Mucosa of descending colon (tissue), 3 donors: ENCODE measurements at regions not wholly inside any gene's neighbourhood (a gene's known extent, or its start where the extent isn't known, plus 50 kb on each side); places are given as distances from the start of the nearest gene placed in this dataset.
"Not testable (repeated sequence)": the region's sequence is repeated elsewhere in the genome, so short reads cannot be mapped to it uniquely, and the experiment has no call there.

Source experiments
- ATAC-seq: fragments of 200-7000 bp; cut with Tn5 transposase; one replicate; pipeline ENCODE4 v1.9.1; 2020; ENCODE audit warnings: mild to moderate bottlenecking, moderate library complexity
- DNase-seq, 3 donors: peaks; one replicate each; pipeline ENCODE4 v3.0.0-alpha.2; 2020
- H3K36me3 ChIP-seq: fragments of 200-600 bp; one replicate; pipeline ENCODE4 v1.8.0; 2021; ENCODE audit warnings: low read depth, mild to moderate bottlenecking
- H3K4me1 ChIP-seq: fragments of 200-600 bp; one replicate; pipeline ENCODE4 v1.8.0; 2021; ENCODE audit warnings: low read depth, mild to moderate bottlenecking
- H3K4me3 ChIP-seq: fragments of 200-600 bp; one replicate; pipeline ENCODE4 v1.8.0; 2021; ENCODE audit warnings: mild to moderate bottlenecking
- H3K9me3 ChIP-seq: fragments of 200-600 bp; one replicate; pipeline ENCODE4 v1.8.0; 2021; ENCODE audit warnings: mild to moderate bottlenecking
- intact Hi-C, 2 donors: fragments of 100-400 bp; cut with DNase I in 1 of 2; cut with micrococcal nuclease in 1 of 2; formaldehyde crosslinking; loops; one replicate each; pipeline versions ENCODE4 v1.11.0 to v1.11.1; 2022; cut with DNase I, micrococcal nuclease
- TF ChIP-seq, protein P1 (sequence below): fragments of 200-600 bp; IDR thresholded peaks from one replicate; pipeline ENCODE4 v1.8.0; 2022; ENCODE audit warnings: antibody characterized with exemption, mild to moderate bottlenecking
- donor health status: DM: no; HTN: no; CAD: no; lungs with moderate emphysema.
- donor health status: DM: no; HTN: no; CAD: no.
- donor health status: DM: no; HTN: yes; CAD: no.

DNA sequence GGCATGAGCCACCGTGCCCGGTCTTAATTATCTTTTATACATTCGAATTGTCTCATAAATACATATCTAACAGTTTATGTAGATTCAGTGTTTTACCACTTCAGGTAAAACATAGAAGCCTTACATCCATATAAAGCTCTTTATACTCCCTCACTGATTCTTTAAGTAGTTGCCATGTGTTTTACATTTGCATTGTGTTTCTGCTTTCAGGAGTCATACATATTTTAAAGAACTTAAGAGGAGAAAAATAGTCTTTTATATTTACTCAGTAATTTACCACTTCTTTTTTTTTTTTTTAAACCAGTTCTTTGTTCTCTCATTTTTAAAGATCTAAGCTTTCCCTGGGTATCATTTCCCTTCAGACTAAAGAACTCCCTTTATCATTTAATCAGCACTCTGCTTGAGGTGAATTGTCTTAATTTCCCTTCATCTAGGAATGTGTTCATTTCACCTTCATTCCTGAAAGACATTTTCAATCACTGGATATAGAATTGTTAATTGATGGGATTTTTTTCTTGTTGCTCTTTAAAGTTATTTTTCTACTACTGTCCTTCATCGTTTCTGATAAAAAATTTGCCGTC, 127.1 kb upstream of the XIST start:
- Histone ChIP-seq H3K9me3 (no peaks in the 10 kb centered on the region), H3K4me1 (no peaks in the 10 kb centered on the region), H3K4me3 (no peak overlapping the region), H3K36me3 (no peaks in the 10 kb centered on the region)
- intact Hi-C loops, result no loop called here
- no peak for ATAC-seq
- DNase-seq, result no peak
- TF ChIP-seq, protein P1, sequence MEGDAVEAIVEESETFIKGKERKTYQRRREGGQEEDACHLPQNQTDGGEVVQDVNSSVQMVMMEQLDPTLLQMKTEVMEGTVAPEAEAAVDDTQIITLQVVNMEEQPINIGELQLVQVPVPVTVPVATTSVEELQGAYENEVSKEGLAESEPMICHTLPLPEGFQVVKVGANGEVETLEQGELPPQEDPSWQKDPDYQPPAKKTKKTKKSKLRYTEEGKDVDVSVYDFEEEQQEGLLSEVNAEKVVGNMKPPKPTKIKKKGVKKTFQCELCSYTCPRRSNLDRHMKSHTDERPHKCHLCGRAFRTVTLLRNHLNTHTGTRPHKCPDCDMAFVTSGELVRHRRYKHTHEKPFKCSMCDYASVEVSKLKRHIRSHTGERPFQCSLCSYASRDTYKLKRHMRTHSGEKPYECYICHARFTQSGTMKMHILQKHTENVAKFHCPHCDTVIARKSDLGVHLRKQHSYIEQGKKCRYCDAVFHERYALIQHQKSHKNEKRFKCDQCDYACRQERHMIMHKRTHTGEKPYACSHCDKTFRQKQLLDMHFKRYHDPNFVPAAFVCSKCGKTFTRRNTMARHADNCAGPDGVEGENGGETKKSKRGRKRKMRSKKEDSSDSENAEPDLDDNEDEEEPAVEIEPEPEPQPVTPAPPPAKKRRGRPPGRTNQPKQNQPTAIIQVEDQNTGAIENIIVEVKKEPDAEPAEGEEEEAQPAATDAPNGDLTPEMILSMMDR, result no peak

DNA sequence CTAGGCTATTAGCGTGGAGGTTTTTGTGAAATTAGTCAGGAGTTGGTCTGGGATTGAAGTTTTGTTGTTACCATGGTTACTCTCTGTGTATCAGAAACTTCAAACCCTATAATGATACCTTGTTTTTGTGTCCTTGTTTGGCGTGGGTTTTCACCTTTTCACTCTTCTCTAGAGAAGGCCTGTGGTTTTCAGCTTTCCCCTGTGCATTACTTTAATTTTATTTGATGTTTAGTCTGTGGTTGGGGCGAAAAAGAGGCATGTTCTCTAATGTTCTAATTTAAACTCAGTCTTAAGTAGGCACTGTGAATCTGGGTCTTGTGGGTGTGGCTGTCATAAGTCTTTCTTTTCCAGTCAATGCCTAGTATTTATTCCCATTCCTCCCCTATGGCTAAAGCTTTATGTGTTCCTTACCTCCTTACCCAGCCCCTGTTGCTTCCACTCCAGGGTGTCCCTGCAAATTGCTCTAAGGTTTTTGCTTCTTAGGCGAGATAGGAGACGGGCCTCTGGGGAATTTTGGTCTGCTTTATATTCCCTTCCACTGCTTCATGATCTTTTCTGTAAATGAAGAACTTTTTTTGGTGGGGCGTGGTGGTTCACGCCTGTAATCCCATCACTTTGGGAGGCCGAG, 125.1 kb upstream of the XIST start:
- ATAC-seq (no peak), DNase-seq (no peak)
- TF ChIP-seq, protein P1, result no peak
- intact Hi-C loops, result no loop called here
- Histone ChIP-seq H3K4me3 (no peak overlapping the region), H3K9me3 (no peaks in the 10 kb centered on the region), H3K36me3 (no peaks in the 10 kb centered on the region), H3K4me1 (no peaks in the 10 kb centered on the region)

DNA sequence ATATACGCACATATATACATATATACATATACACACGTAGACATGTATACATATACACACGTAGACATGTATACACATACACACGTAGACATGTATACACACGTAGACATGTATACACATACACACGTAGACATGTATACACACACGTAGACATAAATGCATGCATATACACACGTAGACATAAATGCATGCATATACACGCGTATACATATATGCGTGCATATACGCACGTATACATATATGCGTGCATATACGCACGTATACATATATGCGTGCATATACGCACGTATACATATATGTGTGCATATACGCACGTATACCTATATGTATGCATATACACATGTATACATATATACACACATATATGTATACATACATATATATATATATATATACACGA, 114.9 kb upstream of the XIST start:
- intact Hi-C loops, H3K9me3 ChIP-seq, H3K36me3 ChIP-seq, H3K4me1 ChIP-seq, DNase-seq, H3K4me3 ChIP-seq, ATAC-seq: not testable (repeated sequence)

DNA sequence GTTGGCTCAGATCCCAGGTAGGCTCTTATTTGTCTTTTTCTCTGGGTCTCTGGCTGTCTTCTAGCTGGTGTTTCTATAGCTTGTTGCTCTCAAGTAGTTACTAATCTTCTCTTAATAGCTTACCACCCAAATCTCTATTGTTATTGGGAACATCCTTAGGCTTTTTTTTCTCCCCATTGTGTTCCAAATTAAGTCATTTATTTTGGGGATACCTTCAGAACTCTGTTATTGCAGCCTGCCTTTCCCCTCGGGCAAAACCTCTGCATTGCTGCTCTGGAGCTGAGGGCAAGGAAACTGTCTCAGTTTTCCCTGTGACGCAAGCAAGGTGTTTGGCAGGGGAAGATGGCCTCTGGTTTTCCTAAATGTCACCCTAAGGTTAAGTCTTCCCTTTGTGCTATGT, 113.3 kb upstream of the XIST start:
- no peak for ATAC-seq
- TF ChIP-seq, protein P1, result no peak
- Histone ChIP-seq H3K4me3 (no peak overlapping the region), H3K9me3 (no peaks in the 10 kb centered on the region), H3K4me1 (no peaks in the 10 kb centered on the region), H3K36me3 (no peaks in the 10 kb centered on the region)
- intact Hi-C loops, result no loop called here
- DNase-seq, result no peak

DNA sequence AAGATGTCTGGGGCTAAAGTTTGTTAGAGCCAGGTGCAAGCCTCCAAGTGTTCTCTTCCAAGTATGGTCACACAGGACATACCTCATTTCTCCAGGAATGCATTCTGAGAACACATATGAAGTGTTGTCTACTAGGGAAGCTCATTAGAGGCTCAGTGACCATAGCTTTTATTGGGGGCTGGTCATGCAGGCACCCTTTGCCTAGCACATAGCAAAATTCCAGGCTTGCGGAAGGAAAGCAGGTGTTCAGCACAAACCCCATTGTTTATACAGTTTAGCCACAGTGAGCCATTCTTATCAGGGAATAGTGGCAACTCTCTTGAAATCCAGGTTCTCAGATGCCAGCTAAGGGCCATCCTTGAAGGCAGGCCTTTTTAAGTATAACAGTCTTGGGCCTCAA, 112.1 kb upstream of the XIST start:
- Histone ChIP-seq H3K36me3 (no peaks in the 10 kb centered on the region), H3K4me3 (no peak overlapping the region), H3K4me1 (no peaks in the 10 kb centered on the region), H3K9me3 (no peaks in the 10 kb centered on the region)
- TF ChIP-seq, protein P1, result no peak
- ATAC-seq (no peak), DNase-seq (no peak)
- intact Hi-C loops, result no loop called here

DNA sequence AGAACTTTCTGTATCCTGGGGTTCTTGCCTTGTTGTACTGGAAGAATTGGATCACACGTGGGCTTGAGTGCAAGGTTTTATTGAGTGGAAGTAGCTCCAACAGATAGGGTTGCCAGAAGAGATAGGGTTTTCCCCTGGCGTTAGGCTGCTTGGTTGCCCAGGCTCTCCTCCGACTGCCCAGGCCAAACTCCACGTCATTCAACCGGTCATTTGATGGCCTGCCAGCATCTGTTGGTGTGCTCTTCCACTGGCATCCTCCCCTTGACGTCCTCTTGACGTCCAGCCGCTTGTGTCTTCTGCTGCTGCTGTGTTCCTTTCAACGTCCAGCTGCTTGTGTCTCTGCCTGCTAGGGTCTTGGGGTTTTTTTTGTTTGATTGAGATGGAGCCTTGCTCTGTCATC, 111.2 kb upstream of the XIST start:
- Histone ChIP-seq H3K4me1 (no peaks in the 10 kb centered on the region), H3K36me3 (no peaks in the 10 kb centered on the region), H3K4me3 (no peak overlapping the region), H3K9me3 (no peaks in the 10 kb centered on the region)
- no peak for ATAC-seq
- intact Hi-C loops, result no loop called here
- TF ChIP-seq, protein P1, result no peak
- DNase-seq, result no peak
